ENCODE measurements at regions not wholly inside any gene's neighbourhood (a gene's known extent, or its start where the extent isn't known, plus 50 kb on each side); places are given as distances from the start of the nearest gene placed in this dataset.
"Not testable (repeated sequence)": the region's sequence is repeated elsewhere in the genome, so short reads cannot be mapped to it uniquely, and the experiment has no call there.

- DNase-seq (ENCODE audit: extremely low read depth, low read depth): not testable (repeated sequence)
Measured at GRCh38 chr1:815147-815922, 108.4 kb upstream of the SAMD11 start.

GRCh38 chr1:817071-817599 is 106.6 kb upstream of the SAMD11 start:
- DNase-seq (ENCODE audit: extremely low read depth, low read depth): not testable (repeated sequence)

GRCh38 chr1:817658-818617 is 105.8 kb upstream of the SAMD11 start:
- not testable (repeated sequence) for DNase-seq (ENCODE audit: extremely low read depth, low read depth)

GRCh38 chr1:818618-819291 is 105.0 kb upstream of the SAMD11 start:
- DNase-seq (ENCODE audit: extremely low read depth, low read depth): no peak

GRCh38 chr1:820962-821361 is 102.8 kb upstream of the SAMD11 start:
- no peak for DNase-seq (ENCODE audit: extremely low read depth, low read depth)

- not testable (repeated sequence) for DNase-seq (ENCODE audit: extremely low read depth, low read depth)
Measured at GRCh38 chr1:826808-827207, 96.9 kb upstream of the SAMD11 start.

- peak; percentile 77 for DNase-seq (ENCODE audit: extremely low read depth, low read depth)
Measured at GRCh38 chr1:827211-828063, 96.3 kb upstream of the SAMD11 start.

GRCh38 chr1:829324-829723 is 94.4 kb upstream of the SAMD11 start:
- DNase-seq (ENCODE audit: extremely low read depth, low read depth): not testable (repeated sequence)

- DNase-seq (ENCODE audit: extremely low read depth, low read depth): not testable (repeated sequence)
Measured at GRCh38 chr1:829932-830331, 93.8 kb upstream of the SAMD11 start.

- DNase-seq (ENCODE audit: extremely low read depth, low read depth): not testable (repeated sequence)
Measured at GRCh38 chr1:830750-831149, 93.0 kb upstream of the SAMD11 start.

GRCh38 chr1:831522-831921 is 92.2 kb upstream of the SAMD11 start:
- DNase-seq (ENCODE audit: extremely low read depth, low read depth): no peak

GRCh38 chr1:832136-832535 is 91.6 kb upstream of the SAMD11 start:
- DNase-seq (ENCODE audit: extremely low read depth, low read depth): no peak

- not testable (repeated sequence) for DNase-seq (ENCODE audit: extremely low read depth, low read depth)
Measured at GRCh38 chr1:833226-833625, 90.5 kb upstream of the SAMD11 start.

- not testable (repeated sequence) for DNase-seq (ENCODE audit: extremely low read depth, low read depth)
Measured at GRCh38 chr1:835509-835908, 88.2 kb upstream of the SAMD11 start.

GRCh38 chr1:837601-838000 is 86.1 kb upstream of the SAMD11 start:
- DNase-seq (ENCODE audit: extremely low read depth, low read depth): not testable (repeated sequence)

GRCh38 chr1:838291-838690 is 85.4 kb upstream of the SAMD11 start:
- not testable (repeated sequence) for DNase-seq (ENCODE audit: extremely low read depth, low read depth)

GRCh38 chr1:840592-840991 is 83.1 kb upstream of the SAMD11 start:
- not testable (repeated sequence) for DNase-seq (ENCODE audit: extremely low read depth, low read depth)

GRCh38 chr1:841671-842425 is 81.9 kb upstream of the SAMD11 start:
- not testable (repeated sequence) for DNase-seq (ENCODE audit: extremely low read depth, low read depth)

- DNase-seq (ENCODE audit: extremely low read depth, low read depth): not testable (repeated sequence)
Measured at GRCh38 chr1:842799-843198, 80.9 kb upstream of the SAMD11 start.

Measured in NCI-H460 (cell line).